IMR-90 (cell line): ENCODE measurements at regions not wholly inside any gene's neighbourhood (a gene's known extent, or its start where the extent isn't known, plus 50 kb on each side); places are given as distances from the start of the nearest gene placed in this dataset.
A peak's percentile ranks its signal among the peaks of the same experiment; 100 is the strongest.

ENCODE experiments used
- ATAC-seq: fragments of 200-7000 bp; cut with Tn5 transposase; 2 replicates; pipeline ENCODE4 v1.9.1; 2020; ENCODE audit warnings: low read depth, mild to moderate bottlenecking, moderate library complexity
- BruUV-seq: library from RNA; stranded (reverse); fragments of 400-500 nt; replicated peaks from 2 replicates; lab custom pipeline; 2021; lab: Mats Ljungman, UMichigan
- CTCF ChIA-PET: fragments of 300-600 bp; formaldehyde crosslinking; extraction: SDS; loops from one replicate; lab custom pipeline; 2021; ENCODE audit warnings: antibody characterized with exemption; lab: Yijun Ruan, JAX
- POLR2A ChIA-PET: fragments of 300-600 bp; sonication (Branson Sonifier 250); formaldehyde crosslinking; loops from one replicate; lab custom pipeline; 2022; ENCODE audit warnings: antibody characterized with exemption; ENCODE audit not compliant: unreplicated experiment; lab: Charles Lee
- DNase-seq: peaks from one replicate; pipeline ENCODE4 v3.0.0; 2013
- H2AFZ ChIP-seq: replicated peaks from 2 replicates; pipeline ENCODE3; 2013; ENCODE audit warnings: low read length, mild to moderate bottlenecking; ENCODE audit not compliant: poor library complexity
- H2AK5ac ChIP-seq: 2 replicates; pipeline ENCODE4 v1.6.1; 2013; ENCODE audit warnings: low read depth, low read length, inconsistent platforms
- H2AK9ac ChIP-seq: replicated peaks from 2 replicates; pipeline ENCODE3; 2013; ENCODE audit warnings: mild to moderate bottlenecking, low read depth, low read length, moderate library complexity; ENCODE audit not compliant: poor library complexity
- H2BK120ac ChIP-seq: 2 replicates; pipeline ENCODE4 v1.6.1; 2013; ENCODE audit warnings: low read depth, low read length, inconsistent platforms
- H2BK15ac ChIP-seq: 3 replicates; pipeline ENCODE4 v1.6.1; 2013; ENCODE audit warnings: low read depth, low read length, inconsistent platforms
- H2BK20ac ChIP-seq: 2 replicates; pipeline ENCODE4 v1.6.1; 2013; ENCODE audit warnings: low read depth, mild to moderate bottlenecking, inconsistent platforms, low read length, moderate library complexity
- H2BK5ac ChIP-seq: 2 replicates; pipeline ENCODE4 v1.6.1; 2013; ENCODE audit warnings: mild to moderate bottlenecking, low read depth, low read length, inconsistent platforms; ENCODE audit not compliant: poor library complexity, severe bottlenecking
- H3K14ac ChIP-seq: replicated peaks from 2 replicates; pipeline ENCODE4 v1.6.1; 2013; ENCODE audit warnings: low read depth, low read length, inconsistent platforms
- H3K18ac ChIP-seq: 2 replicates; pipeline ENCODE4 v1.6.1; 2013; ENCODE audit warnings: low read depth, low read length, control low read depth
- H3K23ac ChIP-seq: 2 replicates; pipeline ENCODE4 v1.6.1; 2013; ENCODE audit warnings: low read depth, low read length, inconsistent platforms
- H3K27ac ChIP-seq: 2 replicates; pipeline ENCODE4 v1.5.1; 2013; ENCODE audit warnings: mild to moderate bottlenecking, control low read depth, low read length; ENCODE audit not compliant: insufficient read depth
- H3K27me3 ChIP-seq: 2 replicates; pipeline ENCODE4 v1.6.1; 2013; ENCODE audit warnings: low read length; ENCODE audit not compliant: control insufficient read depth, insufficient read depth
- H3K36me3 ChIP-seq: 2 replicates; pipeline ENCODE4 v1.6.1; 2013; ENCODE audit warnings: low read length, mixed read lengths; ENCODE audit not compliant: control insufficient read depth, insufficient read depth
- H3K4ac ChIP-seq: 2 replicates; pipeline ENCODE4 v1.6.1; 2013; ENCODE audit warnings: low read depth, low read length, inconsistent platforms
- H3K4me1 ChIP-seq: 2 replicates; pipeline ENCODE4 v1.6.1; 2013; ENCODE audit warnings: low read length, mixed read lengths; ENCODE audit not compliant: control insufficient read depth, insufficient read depth
- H3K4me2 ChIP-seq: 2 replicates; pipeline ENCODE4 v1.6.1; 2013; ENCODE audit warnings: low read depth, mild to moderate bottlenecking, control low read depth, low read length, moderate library complexity
- H3K4me3 ChIP-seq: 2 replicates; pipeline ENCODE4 v1.5.1; 2013; ENCODE audit warnings: low read depth, mild to moderate bottlenecking, control low read depth, low read length, moderate library complexity; ENCODE audit not compliant: insufficient read depth
- H3K56ac ChIP-seq: 2 replicates; pipeline ENCODE4 v1.6.1; 2013; ENCODE audit warnings: low read length, inconsistent platforms; ENCODE audit not compliant: insufficient read depth; ENCODE audit errors: extremely low read depth
- H3K79me1 ChIP-seq, 2 experiments: 2 replicates each; pipeline ENCODE4 v1.6.1; 2013; ENCODE audit warnings: low read length in 2 of 2, inconsistent platforms in 1 of 2, low read depth in 1 of 2
- H3K9ac ChIP-seq: 2 replicates; pipeline ENCODE4 v1.6.1; 2013; ENCODE audit warnings: low read depth, low read length, control low read depth
- H3K9me1 ChIP-seq: 2 replicates; pipeline ENCODE4 v1.6.1; 2013; ENCODE audit warnings: low read length, inconsistent platforms; ENCODE audit not compliant: insufficient read depth
- H3K9me3 ChIP-seq: 2 replicates; pipeline ENCODE4 v1.6.1; 2013; ENCODE audit warnings: low read length; ENCODE audit not compliant: control insufficient read depth, insufficient read depth
- H4K20me1 ChIP-seq: 2 replicates; pipeline ENCODE4 v1.6.1; 2013; ENCODE audit warnings: low read length, inconsistent platforms; ENCODE audit not compliant: insufficient read depth
- H4K5ac ChIP-seq: 2 replicates; pipeline ENCODE4 v1.6.1; 2013; ENCODE audit warnings: mild to moderate bottlenecking, low read depth, low read length, control low read depth
- H4K8ac ChIP-seq, 2 experiments: 2 replicates each; pipeline ENCODE4 v1.6.1; 2013; ENCODE audit warnings: low read depth in 2 of 2, low read length in 2 of 2, control low read depth in 1 of 2, inconsistent platforms in 1 of 2
- H4K91ac ChIP-seq: 2 replicates; pipeline ENCODE4 v1.6.1; 2013; ENCODE audit warnings: low read depth, low read length, inconsistent platforms; ENCODE audit not compliant: insufficient read depth
- BHLHE40 ChIP-seq: fragments of 150-350 bp; IDR thresholded peaks from 2 replicates; pipeline ENCODE4 v1.6.1; 2016; ENCODE audit warnings: mild to moderate bottlenecking, low read depth, low read length
- CEBPB ChIP-seq: IDR thresholded peaks from 2 replicates; pipeline ENCODE4 v1.6.1; 2012; ENCODE audit warnings: low read depth, low read length, improper control_type of control experiment
- CHD1 ChIP-seq: IDR thresholded peaks from 2 replicates; pipeline ENCODE4 v1.6.1; 2012; ENCODE audit warnings: low read depth, low read length, improper control_type of control experiment
- ELK1 ChIP-seq: fragments of 150-350 bp; IDR thresholded peaks from 2 replicates; pipeline ENCODE4 v1.6.1; 2016; ENCODE audit warnings: low read depth, mild to moderate bottlenecking, low read length, moderate library complexity, borderline replicate concordance
- FOS ChIP-seq: fragments of 150-350 bp; IDR thresholded peaks from 2 replicates; pipeline ENCODE4 v1.6.1; 2016; ENCODE audit warnings: low read depth, low read length
- MAFK ChIP-seq: IDR thresholded peaks from 2 replicates; pipeline ENCODE4 v1.6.1; 2012; ENCODE audit warnings: low read depth, low read length, improper control_type of control experiment
- MAZ ChIP-seq: IDR thresholded peaks from 2 replicates; pipeline ENCODE4 v1.6.1; 2012; ENCODE audit warnings: low read depth, mild to moderate bottlenecking, low read length, improper control_type of control experiment, moderate library complexity, borderline replicate concordance
- MXI1 ChIP-seq: IDR thresholded peaks from 2 replicates; pipeline ENCODE4 v1.6.1; 2012; ENCODE audit warnings: low read depth, mild to moderate bottlenecking, low read length, moderate library complexity, borderline replicate concordance
- NFE2L2 ChIP-seq: fragments of 150-350 bp; IDR thresholded peaks from 2 replicates; pipeline ENCODE4 v1.6.1; 2016; ENCODE audit warnings: low read depth, mild to moderate bottlenecking, low read length
- POLR2A ChIP-seq: IDR thresholded peaks from 2 replicates; pipeline ENCODE4 v1.6.1; 2012; ENCODE audit warnings: mild to moderate bottlenecking, low read depth, low read length
- RAD21 ChIP-seq: IDR thresholded peaks from 2 replicates; pipeline ENCODE4 v1.6.1; 2012; ENCODE audit warnings: low read length, improper control_type of control experiment
- RCOR1 ChIP-seq: IDR thresholded peaks from 2 replicates; pipeline ENCODE4 v1.6.1; 2012; ENCODE audit warnings: mild to moderate bottlenecking, low read length, improper control_type of control experiment; ENCODE audit not compliant: insufficient replicate concordance
- RFX5 ChIP-seq: IDR thresholded peaks from 2 replicates; pipeline ENCODE4 v1.8.0; 2012; ENCODE audit warnings: low read depth, mild to moderate bottlenecking, low read length, moderate library complexity
- SMC3 ChIP-seq: fragments of 150-350 bp; IDR thresholded peaks from 2 replicates; pipeline ENCODE4 v1.6.1; 2016; ENCODE audit warnings: low read depth, mild to moderate bottlenecking, antibody characterized with exemption, low read length, moderate library complexity
- USF2 ChIP-seq: fragments of 150-350 bp; IDR thresholded peaks from 2 replicates; pipeline ENCODE4 v1.6.1; 2017; ENCODE audit warnings: mild to moderate bottlenecking, antibody characterized with exemption, low read length, low read depth
- WGBS, 2 experiments: methylation state at CpG; one replicate each; pipeline versions ENCODE4 v1.1.5 to v1.1.7; 2013; ENCODE audit warnings: missing lambda C conversion rate in 2 of 2; ENCODE audit not compliant: insufficient read length in 1 of 2; ENCODE audit errors: extremely low coverage in 2 of 2; 5-methylcytosine and 5-hydroxymethylcytosine counted together
- dilution Hi-C: fragments of 300-500 bp; cut with HindIII; formaldehyde crosslinking; loops from one replicate; pipeline ENCODE4 v1.14.3; 2018; ENCODE audit warnings: low sequenced_read_pairs; ENCODE audit not compliant: unreplicated experiment
- in situ Hi-C: fragments of 300-500 bp; cut with MboI; formaldehyde crosslinking; loops from 3 replicates; pipeline ENCODE4 v1.14.3; 2019; ENCODE audit warnings: low sequenced_read_pairs, inconsistent platforms, mixed read lengths
- intact Hi-C: fragments of 100-400 bp; cut with micrococcal nuclease; formaldehyde crosslinking; loops from 2 replicates; pipeline ENCODE4 v1.10.0; 2022
- TF ChIP-seq, protein P1 (sequence below): conservative IDR thresholded peaks from 2 replicates; pipeline ENCODE4 v1.5.1; 2012; ENCODE audit warnings: mild to moderate bottlenecking, low read depth, low read length, improper control_type of control experiment

DNA sequence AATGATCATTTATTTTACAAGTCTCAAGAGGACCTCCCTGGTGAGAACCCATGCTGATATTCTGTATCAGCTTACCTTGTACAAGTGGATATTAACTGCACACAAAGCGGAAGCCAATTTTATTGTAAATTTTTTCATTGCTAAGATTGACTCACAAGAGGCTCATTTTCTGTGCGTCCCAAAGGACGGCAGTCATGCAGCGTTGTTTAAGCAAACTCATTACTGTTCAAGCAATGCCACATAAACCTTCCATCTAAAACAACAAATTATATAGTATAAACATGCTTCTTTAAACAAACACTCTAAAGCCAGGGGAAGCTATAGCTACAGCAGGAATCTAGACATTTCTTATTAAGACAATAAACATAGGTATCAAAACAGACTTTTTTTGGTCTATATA, 575.3 kb downstream of the FRK start:
- no peak overlapping the region for H2BK20ac ChIP-seq
- no peak overlapping the region for H2BK5ac ChIP-seq
- H3K18ac ChIP-seq, result no peak overlapping the region
- H4K5ac ChIP-seq, result no peak overlapping the region
- no peak for TF ChIP-seq RAD21
- TF ChIP-seq FOS, result no peak
- no peak for TF ChIP-seq BHLHE40
- TF ChIP-seq CEBPB, result no peak
- TF ChIP-seq, protein P1, sequence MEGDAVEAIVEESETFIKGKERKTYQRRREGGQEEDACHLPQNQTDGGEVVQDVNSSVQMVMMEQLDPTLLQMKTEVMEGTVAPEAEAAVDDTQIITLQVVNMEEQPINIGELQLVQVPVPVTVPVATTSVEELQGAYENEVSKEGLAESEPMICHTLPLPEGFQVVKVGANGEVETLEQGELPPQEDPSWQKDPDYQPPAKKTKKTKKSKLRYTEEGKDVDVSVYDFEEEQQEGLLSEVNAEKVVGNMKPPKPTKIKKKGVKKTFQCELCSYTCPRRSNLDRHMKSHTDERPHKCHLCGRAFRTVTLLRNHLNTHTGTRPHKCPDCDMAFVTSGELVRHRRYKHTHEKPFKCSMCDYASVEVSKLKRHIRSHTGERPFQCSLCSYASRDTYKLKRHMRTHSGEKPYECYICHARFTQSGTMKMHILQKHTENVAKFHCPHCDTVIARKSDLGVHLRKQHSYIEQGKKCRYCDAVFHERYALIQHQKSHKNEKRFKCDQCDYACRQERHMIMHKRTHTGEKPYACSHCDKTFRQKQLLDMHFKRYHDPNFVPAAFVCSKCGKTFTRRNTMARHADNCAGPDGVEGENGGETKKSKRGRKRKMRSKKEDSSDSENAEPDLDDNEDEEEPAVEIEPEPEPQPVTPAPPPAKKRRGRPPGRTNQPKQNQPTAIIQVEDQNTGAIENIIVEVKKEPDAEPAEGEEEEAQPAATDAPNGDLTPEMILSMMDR, result no peak
- no peak for TF ChIP-seq NFE2L2
- no peak for TF ChIP-seq SMC3
- TF ChIP-seq CHD1, result no peak
- no peak for TF ChIP-seq POLR2A
- no peak for TF ChIP-seq MXI1
- no peak for TF ChIP-seq MAZ
- no peak for TF ChIP-seq RFX5
- no peak for TF ChIP-seq USF2
- no peak for TF ChIP-seq MAFK
- no peak for TF ChIP-seq ELK1
- no peak for TF ChIP-seq RCOR1
- WGBS, 2 experiments, result 20% methylated on average over 1 of the region's 4 CpGs; no CpG with 5 or more reads in 1 of the 2 experiments
- BruUV-seq, result no TSS peak
- CTCF ChIA-PET, result interaction anchor here (0.6 to 1.3 kb wide), 5 partner anchors 15 to 767 kb away, joined by 3 to 6 read pairs (median 4); no protein-coding TSS in a partner anchor
- H3K9me3 ChIP-seq, result peaks cover 6% of the 10 kb centered on the region; the same call in 1 of the 2 replicates
- no peak overlapping the region for H3K4me3 ChIP-seq
- no peaks in the 10 kb centered on the region for H4K20me1 ChIP-seq
- H3K4me2 ChIP-seq, result no peak overlapping the region
- H3K4ac ChIP-seq, result no peak overlapping the region
- intact Hi-C loops, result loop anchor here (5.0 to 10.0 kb wide), 2 partner anchors 412 to 609 kb away; no protein-coding TSS in a partner anchor
- no peaks in the 10 kb centered on the region for H3K27me3 ChIP-seq
- H2BK15ac ChIP-seq, result no peak overlapping the region
- POLR2A ChIA-PET, result no interaction called here
- no peak overlapping the region for H2AK5ac ChIP-seq
- H4K8ac ChIP-seq, result no peak overlapping the region
- H3K9ac ChIP-seq, result no peak overlapping the region
- no peak overlapping the region for H3K56ac ChIP-seq
- DNase-seq (peak; percentile 1), ATAC-seq (peak; percentile 37)
- no peak overlapping the region for H4K91ac ChIP-seq
- no peak overlapping the region for H3K23ac ChIP-seq
- H2AFZ ChIP-seq, result no peak overlapping the region
- no peak overlapping the region for H3K14ac ChIP-seq
- in situ Hi-C loops, result no loop called here
- dilution Hi-C loops, result no loop called here
- H3K9me1 ChIP-seq, result no peaks in the 10 kb centered on the region
- H2BK120ac ChIP-seq, result no peak overlapping the region
- H2AK9ac ChIP-seq, result no peak overlapping the region
- H3K4me1 ChIP-seq, result no peaks in the 10 kb centered on the region
- H3K36me3 ChIP-seq, result no peaks in the 10 kb centered on the region
- H3K79me1 ChIP-seq, result no peaks in the 10 kb centered on the region
- no peak overlapping the region for H3K27ac ChIP-seq
